Prostate gland (tissue), 2 donors: ENCODE measurements at regions not wholly inside any gene's neighbourhood (a gene's known extent, or its start where the extent isn't known, plus 50 kb on each side); places are given as distances from the start of the nearest gene placed in this dataset.

Experiments used
- POLR2A ChIP-seq: fragments of 450-650 bp; IDR thresholded peaks from one replicate; pipeline ENCODE4 v1.6.1; 2016; ENCODE audit warnings: antibody characterized with exemption, mild to moderate bottlenecking
- POLR2AphosphoS5 ChIP-seq: sonication (generic); formaldehyde crosslinking; IDR thresholded peaks from one replicate; pipeline ENCODE4 v1.6.1; 2017; ENCODE audit warnings: antibody characterized with exemption
- TF ChIP-seq, protein P1 (sequence below), 4 experiments: fragments of 200-600 bp in 2 of 4; fragments of 450-650 bp in 2 of 4; sonication (generic) in 2 of 4; IDR thresholded peaks; 1 replicate in 3 of 4; 2 replicates in 1 of 4; pipeline ENCODE4 v1.5.1; 2016 to 2019; ENCODE audit warnings: antibody characterized with exemption in 4 of 4, mild to moderate bottlenecking in 2 of 4, moderate library complexity in 2 of 4

DNA sequence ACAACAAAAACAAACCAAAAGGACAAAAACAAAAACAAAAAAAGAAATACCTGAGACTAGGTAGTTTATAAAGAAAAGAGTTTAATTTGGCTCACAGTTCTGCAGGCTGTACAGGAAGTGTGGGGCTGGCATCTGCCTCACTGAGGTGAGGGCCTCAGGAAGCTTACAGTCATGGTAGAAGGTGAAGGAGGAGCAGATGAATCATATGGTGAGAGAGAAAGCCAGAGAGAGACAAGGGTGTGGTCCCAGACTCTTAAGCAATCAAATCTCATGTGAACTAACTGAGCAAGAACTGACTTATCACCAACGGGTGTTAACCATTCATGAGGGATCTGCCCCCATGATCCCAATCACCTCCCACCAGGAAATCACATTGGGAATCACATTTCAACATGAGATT lies 58.8 kb upstream of the ZBED5 start:
- TF ChIP-seq, protein P1, sequence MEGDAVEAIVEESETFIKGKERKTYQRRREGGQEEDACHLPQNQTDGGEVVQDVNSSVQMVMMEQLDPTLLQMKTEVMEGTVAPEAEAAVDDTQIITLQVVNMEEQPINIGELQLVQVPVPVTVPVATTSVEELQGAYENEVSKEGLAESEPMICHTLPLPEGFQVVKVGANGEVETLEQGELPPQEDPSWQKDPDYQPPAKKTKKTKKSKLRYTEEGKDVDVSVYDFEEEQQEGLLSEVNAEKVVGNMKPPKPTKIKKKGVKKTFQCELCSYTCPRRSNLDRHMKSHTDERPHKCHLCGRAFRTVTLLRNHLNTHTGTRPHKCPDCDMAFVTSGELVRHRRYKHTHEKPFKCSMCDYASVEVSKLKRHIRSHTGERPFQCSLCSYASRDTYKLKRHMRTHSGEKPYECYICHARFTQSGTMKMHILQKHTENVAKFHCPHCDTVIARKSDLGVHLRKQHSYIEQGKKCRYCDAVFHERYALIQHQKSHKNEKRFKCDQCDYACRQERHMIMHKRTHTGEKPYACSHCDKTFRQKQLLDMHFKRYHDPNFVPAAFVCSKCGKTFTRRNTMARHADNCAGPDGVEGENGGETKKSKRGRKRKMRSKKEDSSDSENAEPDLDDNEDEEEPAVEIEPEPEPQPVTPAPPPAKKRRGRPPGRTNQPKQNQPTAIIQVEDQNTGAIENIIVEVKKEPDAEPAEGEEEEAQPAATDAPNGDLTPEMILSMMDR (IDR thresholded peaks at IDR 0.05): no peak
- TF ChIP-seq POLR2A (no peak), POLR2AphosphoS5 (no peak)
